ENCODE measurements at regions not wholly inside any gene's neighbourhood (a gene's known extent, or its start where the extent isn't known, plus 50 kb on each side); places are given as distances from the start of the nearest gene placed in this dataset.

- H3K27ac ChIP-seq, result no peak overlapping the region
- TF ChIP-seq ZFX (IDR thresholded peaks at IDR 0.05) (no peak), CTCF (conservative IDR thresholded peaks at IDR 0.05) (no peak)
These were observed 556.3 kb downstream of the RIT2 start for GRCh38 chr18:42559069-42559690.

GRCh38 chr18:42561521-42561920 lies 554.0 kb downstream of the RIT2 start:
- TF ChIP-seq ZFX (IDR thresholded peaks at IDR 0.05), result no peak
- no peak for TF ChIP-seq CTCF (conservative IDR thresholded peaks at IDR 0.05)
- H3K27ac ChIP-seq, result no peak overlapping the region

GRCh38 chr18:42563995-42564394 lies 551.5 kb downstream of the RIT2 start:
- H3K27ac ChIP-seq, result no peak overlapping the region
- TF ChIP-seq CTCF (conservative IDR thresholded peaks at IDR 0.05) (no peak), ZFX (IDR thresholded peaks at IDR 0.05) (no peak)

GRCh38 chr18:42564761-42565160 lies 550.7 kb downstream of the RIT2 start:
- H3K27ac ChIP-seq, result no peak overlapping the region
- no peak for TF ChIP-seq ZFX (IDR thresholded peaks at IDR 0.05)

GRCh38 chr18:42568773-42569172 lies 546.7 kb downstream of the RIT2 start:
- no peak for TF ChIP-seq ZFX (IDR thresholded peaks at IDR 0.05)
- no peak for TF ChIP-seq CTCF (conservative IDR thresholded peaks at IDR 0.05)
- no peak overlapping the region for H3K27ac ChIP-seq

GRCh38 chr18:42574871-42575270 lies 540.6 kb downstream of the RIT2 start:
- TF ChIP-seq ZFX (IDR thresholded peaks at IDR 0.05) (no peak), CTCF (conservative IDR thresholded peaks at IDR 0.05) (no peak)
- H3K27ac ChIP-seq, result no peak overlapping the region

- H3K27ac ChIP-seq, result no peak overlapping the region
- TF ChIP-seq CTCF (conservative IDR thresholded peaks at IDR 0.05) (no peak), ZFX (IDR thresholded peaks at IDR 0.05) (no peak)
These were observed 539.4 kb downstream of the RIT2 start for GRCh38 chr18:42576124-42576523.

GRCh38 chr18:42578792-42579191 lies 536.7 kb downstream of the RIT2 start:
- H3K27ac ChIP-seq, result no peak overlapping the region
- TF ChIP-seq ZFX (IDR thresholded peaks at IDR 0.05) (no peak), CTCF (conservative IDR thresholded peaks at IDR 0.05) (no peak)

All from C4-2B (cell line).